HepG2 (cell line): ENCODE measurements at regions not wholly inside any gene's neighbourhood (a gene's known extent, or its start where the extent isn't known, plus 50 kb on each side); places are given as distances from the start of the nearest gene placed in this dataset.

ENCODE experiments used
- ATAC-seq: fragments of 200-7000 bp; cut with Tn5 transposase; 3 replicates; pipeline ENCODE4 v1.9.1; 2020; ENCODE audit warnings: mild to moderate bottlenecking, moderate library complexity
- BruUV-seq: library from RNA; stranded (reverse); fragments of 400-500 nt; replicated peaks from 2 replicates; lab custom pipeline; 2021; lab: Mats Ljungman, UMichigan
- CTCF ChIA-PET: fragments of 300-600 bp; formaldehyde crosslinking; extraction: SDS; loops from one replicate; lab custom pipeline; 2021; ENCODE audit warnings: low total read pairs, inconsistent platforms, low intra/inter-chr PET ratio; lab: Yijun Ruan, JAX
- POLR2A ChIA-PET: fragments of 350-600 bp; sonication (Branson Sonifier 250); formaldehyde crosslinking; loops from one replicate; lab custom pipeline; 2020; ENCODE audit warnings: antibody characterized with exemption, inconsistent platforms; lab: Yijun Ruan, JAX
- DNase-seq: peaks from one replicate; pipeline ENCODE4 v3.0.0-alpha.2; 2015; ENCODE audit warnings: low spot score
- FAIRE-seq: peaks from 3 replicates; lab custom pipeline; 2011; peaks lifted over from hg19 to GRCh38; lab: Jason Lieb, UNC
- H2AFZ ChIP-seq: one replicate; pipeline ENCODE4 v1.6.1; 2011; ENCODE audit warnings: low read length, inconsistent platforms
- H3K27ac ChIP-seq: fragments of 300-600 bp; 3 replicates; pipeline ENCODE4 v1.8.0; 2011; ENCODE audit warnings: mixed run types, mild to moderate bottlenecking, mixed read lengths, low read length, inconsistent platforms; ENCODE audit not compliant: insufficient read depth; ENCODE audit errors: extremely low read length
- H3K27me3 ChIP-seq, 2 experiments: fragments of 200-600 bp in 1 of 2; 2 replicates in 1 of 2; 3 replicates in 1 of 2; pipeline versions ENCODE4 v1.6.0 to v1.8.0; 2011; ENCODE audit warnings: low read length in 2 of 2, mild to moderate bottlenecking in 2 of 2, moderate library complexity in 2 of 2, inconsistent platforms in 1 of 2; ENCODE audit not compliant: insufficient read depth in 2 of 2, control insufficient read depth in 1 of 2
- H3K36me3 ChIP-seq, 2 experiments: fragments of 200-600 bp in 1 of 2; replicated peaks in 1 of 2; 2 replicates in 1 of 2; 3 replicates in 1 of 2; pipeline versions ENCODE4 v1.5.1 to v1.8.0; 2011; ENCODE audit warnings: low read length in 2 of 2, inconsistent platforms in 1 of 2; ENCODE audit not compliant: insufficient read depth in 2 of 2, control insufficient read depth in 1 of 2
- H3K4me1 ChIP-seq: 2 replicates; pipeline ENCODE4 v1.5.1; 2012; ENCODE audit warnings: low read length, inconsistent platforms; ENCODE audit not compliant: insufficient read depth
- H3K4me2 ChIP-seq: 2 replicates; pipeline ENCODE4 v1.6.0; 2011; ENCODE audit warnings: low read depth, low read length, inconsistent platforms
- H3K4me3 ChIP-seq, 3 experiments: fragments of 200-600 bp in 1 of 3; sonication (generic), shearing (Covaris generic) in 1 of 3; replicated peaks in 1 of 3; 2 replicates each; pipeline ENCODE4 v1.5.1; 2011 to 2016; ENCODE audit warnings: low read length in 3 of 3, inconsistent platforms in 2 of 3, low read depth in 2 of 3, mild to moderate bottlenecking in 2 of 3, control low read depth in 1 of 3, mixed read lengths in 1 of 3; ENCODE audit not compliant: insufficient read depth in 1 of 3
- H3K79me2 ChIP-seq: one replicate; pipeline ENCODE4 v1.6.1; 2011; ENCODE audit warnings: low read length, inconsistent platforms; ENCODE audit not compliant: insufficient read depth
- H3K9ac ChIP-seq: 2 replicates; pipeline ENCODE4 v1.6.0; 2011; ENCODE audit warnings: mild to moderate bottlenecking, low read depth, low read length, inconsistent platforms; ENCODE audit not compliant: insufficient read depth
- H3K9me3 ChIP-seq: 2 replicates; pipeline ENCODE4 v1.5.1; 2012; ENCODE audit warnings: mild to moderate bottlenecking, low read length
- H4K20me1 ChIP-seq: 2 replicates; pipeline ENCODE4 v1.6.0; 2011; ENCODE audit warnings: inconsistent platforms, mild to moderate bottlenecking, low read length, moderate library complexity; ENCODE audit not compliant: insufficient read depth
- ATF2 ChIP-seq: sonication (generic); formaldehyde crosslinking; IDR thresholded peaks from 2 replicates; pipeline ENCODE4 v1.4.0; 2020; ENCODE audit warnings: missing genetic modification reagents
- CCDC6 ChIP-seq: sonication (generic); formaldehyde crosslinking; IDR thresholded peaks from 2 replicates; pipeline ENCODE4 v1.8.1; 2022; ENCODE audit warnings: mild to moderate bottlenecking, missing genetic modification reagents, moderate library complexity
- CENPT ChIP-seq: sonication (generic); formaldehyde crosslinking; IDR thresholded peaks from 2 replicates; pipeline ENCODE4 v1.8.0; 2022; ENCODE audit warnings: low read depth, mild to moderate bottlenecking, moderate library complexity, missing genetic modification reagents
- GLI4 ChIP-seq: sonication (generic); formaldehyde crosslinking; IDR thresholded peaks from 2 replicates; pipeline ENCODE4 v1.5.1; 2020; ENCODE audit warnings: missing genetic modification reagents, mild to moderate bottlenecking, moderate library complexity, borderline replicate concordance
- KAT2B ChIP-seq: fragments of 150-350 bp; IDR thresholded peaks from 2 replicates; pipeline ENCODE4 v1.6.1; 2014; ENCODE audit warnings: low read depth, low read length, borderline replicate concordance
- KLF16 ChIP-seq, 2 experiments: sonication (generic) in 1 of 2; formaldehyde crosslinking in 1 of 2; IDR thresholded peaks; 2 replicates each; pipeline versions ENCODE4 v1.6.1 to v1.8.0; 2016 to 2023; ENCODE audit warnings: missing genetic modification reagents in 2 of 2, missing compliant biosample characterization in 1 of 2
- MAZ ChIP-seq, 2 experiments: sonication (generic) in 1 of 2; formaldehyde crosslinking in 1 of 2; IDR thresholded peaks; 2 replicates each; pipeline versions ENCODE4 v1.5.0 to v1.6.1; 2012 to 2020; ENCODE audit warnings: low read depth in 2 of 2, mild to moderate bottlenecking in 2 of 2, borderline replicate concordance in 1 of 2, improper control_type of control experiment in 1 of 2, low read length in 1 of 2, missing genetic modification reagents in 1 of 2, moderate library complexity in 1 of 2
- PHB2 ChIP-seq: fragments of 450-650 bp; IDR thresholded peaks from 2 replicates; pipeline ENCODE4 v1.6.1; 2018; ENCODE audit not compliant: partially characterized antibody
- POGZ ChIP-seq: sonication (generic); formaldehyde crosslinking; IDR thresholded peaks from 2 replicates; pipeline ENCODE4 v1.4.0; 2020; ENCODE audit warnings: mild to moderate bottlenecking, missing genetic modification reagents
- POLR2G ChIP-seq: fragments of 200-400 bp; formaldehyde crosslinking; IDR thresholded peaks from 2 replicates; pipeline ENCODE4 v1.6.1; 2018; ENCODE audit warnings: mild to moderate bottlenecking, low read depth, low read length, moderate library complexity
- SKI ChIP-seq: fragments of 450-650 bp; IDR thresholded peaks from one replicate; pipeline ENCODE4 v1.6.1; 2018; ENCODE audit warnings: mild to moderate bottlenecking; ENCODE audit not compliant: partially characterized antibody
- SUZ12 ChIP-seq: fragments of 150-350 bp; IDR thresholded peaks from 2 replicates; pipeline ENCODE4 v1.6.1; 2014; ENCODE audit warnings: low read depth, low read length
- ZBTB34 ChIP-seq: sonication (generic); formaldehyde crosslinking; IDR thresholded peaks from 2 replicates; pipeline ENCODE4 v1.8.0; 2022; ENCODE audit warnings: mild to moderate bottlenecking, missing genetic modification reagents
- ZNF180 ChIP-seq: sonication (generic); formaldehyde crosslinking; IDR thresholded peaks from 2 replicates; pipeline ENCODE4 v1.4.0; 2020; ENCODE audit warnings: low read depth, missing genetic modification reagents, borderline replicate concordance
- ZNF253 ChIP-seq: sonication (generic); formaldehyde crosslinking; IDR thresholded peaks from 2 replicates; pipeline ENCODE4 v1.8.0; 2022; ENCODE audit warnings: mild to moderate bottlenecking, missing genetic modification reagents, borderline replicate concordance
- ZNF296 ChIP-seq: sonication (generic); formaldehyde crosslinking; conservative IDR thresholded peaks from 2 replicates; pipeline ENCODE4 v1.5.0; 2020; ENCODE audit warnings: mild to moderate bottlenecking, missing genetic modification reagents
- ZNF30 ChIP-seq: sonication (generic); formaldehyde crosslinking; IDR thresholded peaks from 2 replicates; pipeline ENCODE4 v1.5.0; 2020; ENCODE audit warnings: mild to moderate bottlenecking, missing genetic modification reagents
- ZNF451 ChIP-seq: sonication (generic); formaldehyde crosslinking; IDR thresholded peaks from 2 replicates; pipeline ENCODE4 v1.5.0; 2020; ENCODE audit warnings: mild to moderate bottlenecking, missing genetic modification reagents
- ZNF543 ChIP-seq: sonication (generic); formaldehyde crosslinking; IDR thresholded peaks from 2 replicates; pipeline ENCODE4 v1.4.0; 2020; ENCODE audit warnings: mild to moderate bottlenecking, missing genetic modification reagents
- ZNF777 ChIP-seq: sonication (generic); formaldehyde crosslinking; IDR thresholded peaks from 2 replicates; pipeline ENCODE4 v1.4.0; 2020; ENCODE audit warnings: missing genetic modification reagents
- WGBS: methylation state at CpG from one replicate; pipeline ENCODE4 v1.1.6; 2017; ENCODE audit warnings: low lambda C conversion rate; 5-methylcytosine and 5-hydroxymethylcytosine counted together
- in situ Hi-C: cut with HindIII; loops from 2 replicates; pipeline ENCODE4 v1.10.0; 2017; ENCODE audit warnings: low pct_unique_long_range_greater_than_20kb; ENCODE audit not compliant: extremely low pct_ligation_motif_present
- intact Hi-C: fragments of 100-400 bp; cut with micrococcal nuclease; formaldehyde crosslinking; loops from one replicate; pipeline ENCODE4 v1.10.0; 2022; ENCODE audit not compliant: unreplicated experiment

- Histone ChIP-seq H3K27ac (no peak overlapping the region), H3K9ac (no peak overlapping the region), H3K4me3 (no peak overlapping the region), H2AFZ (no peak overlapping the region), H3K36me3 (no peaks in the 10 kb centered on the region), H3K79me2 (no peaks in the 10 kb centered on the region), H3K9me3 (no peaks in the 10 kb centered on the region), H3K4me1 (no peaks in the 10 kb centered on the region), H3K27me3 (no peaks in the 10 kb centered on the region), H4K20me1 (no peaks in the 10 kb centered on the region), H3K4me2 (no peak overlapping the region)
- ATAC-seq (no peak), FAIRE-seq (no peak), DNase-seq (no peak)
- ChIA-PET CTCF (no interaction called here), POLR2A (no interaction called here)
- 0% methylated on average over 2 of the region's 2 CpGs for WGBS
- in situ Hi-C loops, result no loop called here
- intact Hi-C loops, result no loop called here
- BruUV-seq, result no TSS peak
- TF ChIP-seq POLR2G, result no peak
- TF ChIP-seq ZNF180 (CRISPR knock-in tag), result no peak
- TF ChIP-seq ZNF253 (CRISPR knock-in tag), result no peak
- TF ChIP-seq ZNF296 (CRISPR knock-in tag), result no peak
- no peak for TF ChIP-seq ZNF777 (CRISPR knock-in tag)
- TF ChIP-seq GLI4 (CRISPR knock-in tag), result no peak
- TF ChIP-seq SKI, result no peak
- no peak for TF ChIP-seq KAT2B
- TF ChIP-seq MAZ (IDR thresholded peaks at IDR 0.05; ENCODE audit: borderline replicate concordance, low read depth, low read length), result no peak
- TF ChIP-seq MAZ (CRISPR knock-in tag; IDR thresholded peaks at IDR 0.05; ENCODE audit: low read depth), result no peak
- TF ChIP-seq ZNF543 (CRISPR knock-in tag), result no peak
- TF ChIP-seq SUZ12, result no peak
- no peak for TF ChIP-seq ZBTB34 (CRISPR knock-in tag)
- TF ChIP-seq ZNF451 (CRISPR knock-in tag), result no peak
- TF ChIP-seq ZNF30, result no peak
- no peak for TF ChIP-seq POGZ (CRISPR knock-in tag)
- no peak for TF ChIP-seq CENPT (CRISPR knock-in tag)
- TF ChIP-seq CCDC6 (CRISPR knock-in tag), result no peak
- no peak for TF ChIP-seq ATF2 (CRISPR knock-in tag)
- TF ChIP-seq KLF16 (CRISPR knock-in tag; IDR thresholded peaks at IDR 0.05), result no peak
- TF ChIP-seq PHB2, result no peak
Observed at GRCh38 chr5:100697970-100698369, 162.8 kb downstream of the FAM174A start.
